ENCODE measurements at regions not wholly inside any gene's neighbourhood (a gene's known extent, or its start where the extent isn't known, plus 50 kb on each side); places are given as distances from the start of the nearest gene placed in this dataset.
A peak's percentile ranks its signal among the peaks of the same experiment; 100 is the strongest.

DNA sequence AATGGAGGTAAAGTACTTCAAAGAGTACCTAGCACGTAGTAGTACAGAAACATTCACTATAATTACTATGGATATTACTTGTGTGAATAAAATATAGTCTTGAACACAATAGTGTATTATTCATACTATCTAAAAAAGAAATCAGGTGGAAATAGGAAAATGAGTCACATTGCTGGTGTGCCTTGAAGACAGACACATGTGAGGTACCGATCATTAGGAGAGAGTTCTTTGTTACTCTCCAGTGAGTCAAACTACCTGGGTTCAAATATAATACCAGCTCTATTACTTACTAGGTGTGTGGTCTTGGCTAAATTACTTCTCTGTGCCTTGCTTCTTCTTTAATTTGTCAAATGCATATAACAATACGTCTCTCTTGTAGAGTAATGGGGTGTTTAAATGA is 50.8 kb upstream of the BEND6 start:
- in situ Hi-C loops (cut with HindIII; ENCODE audit: low pct_unique_long_range_greater_than_20kb, low sequenced_read_pairs), result no loop called here
- DNase-seq (ENCODE audit: low read depth in 1 of 2, low spot score in 1 of 2), result no peak
- no peak for TF ChIP-seq JUND (IDR thresholded peaks at IDR 0.05; ENCODE audit: low read depth)

- in situ Hi-C loops (cut with HindIII; ENCODE audit: low pct_unique_long_range_greater_than_20kb, low sequenced_read_pairs), result no loop called here
- TF ChIP-seq JUND (IDR thresholded peaks at IDR 0.05; ENCODE audit: low read depth), result no peak
Observed at GRCh38 chr6:56902641-56903464, 52.1 kb upstream of the BEND6 start.

GRCh38 chr6:56900784-56901183 is 54.1 kb upstream of the BEND6 start:
- in situ Hi-C loops (cut with HindIII; ENCODE audit: low pct_unique_long_range_greater_than_20kb, low sequenced_read_pairs), result no loop called here
- no peak for TF ChIP-seq JUND (IDR thresholded peaks at IDR 0.05; ENCODE audit: low read depth)
- no peak for DNase-seq (ENCODE audit: low read depth in 1 of 2, low spot score in 1 of 2)

More at GRCh38 chr6:56902641-56903464, 52.1 kb upstream of the BEND6 start:
- DNase-seq (ENCODE audit: low read depth in 1 of 2, low spot score in 1 of 2), result peak; percentile 18 to 39

GRCh38 chr6:56899753-56900152 is 55.2 kb upstream of the BEND6 start:
- DNase-seq (ENCODE audit: low read depth in 1 of 2, low spot score in 1 of 2), result no peak
- no peak for TF ChIP-seq JUND (IDR thresholded peaks at IDR 0.05; ENCODE audit: low read depth)
- in situ Hi-C loops (cut with HindIII; ENCODE audit: low pct_unique_long_range_greater_than_20kb, low sequenced_read_pairs), result no loop called here

GRCh38 chr6:56899311-56899710 is 55.6 kb upstream of the BEND6 start:
- no peak for DNase-seq (ENCODE audit: low read depth in 1 of 2, low spot score in 1 of 2)
- in situ Hi-C loops (cut with HindIII; ENCODE audit: low pct_unique_long_range_greater_than_20kb, low sequenced_read_pairs), result no loop called here
- TF ChIP-seq JUND (IDR thresholded peaks at IDR 0.05; ENCODE audit: low read depth), result no peak

DNA sequence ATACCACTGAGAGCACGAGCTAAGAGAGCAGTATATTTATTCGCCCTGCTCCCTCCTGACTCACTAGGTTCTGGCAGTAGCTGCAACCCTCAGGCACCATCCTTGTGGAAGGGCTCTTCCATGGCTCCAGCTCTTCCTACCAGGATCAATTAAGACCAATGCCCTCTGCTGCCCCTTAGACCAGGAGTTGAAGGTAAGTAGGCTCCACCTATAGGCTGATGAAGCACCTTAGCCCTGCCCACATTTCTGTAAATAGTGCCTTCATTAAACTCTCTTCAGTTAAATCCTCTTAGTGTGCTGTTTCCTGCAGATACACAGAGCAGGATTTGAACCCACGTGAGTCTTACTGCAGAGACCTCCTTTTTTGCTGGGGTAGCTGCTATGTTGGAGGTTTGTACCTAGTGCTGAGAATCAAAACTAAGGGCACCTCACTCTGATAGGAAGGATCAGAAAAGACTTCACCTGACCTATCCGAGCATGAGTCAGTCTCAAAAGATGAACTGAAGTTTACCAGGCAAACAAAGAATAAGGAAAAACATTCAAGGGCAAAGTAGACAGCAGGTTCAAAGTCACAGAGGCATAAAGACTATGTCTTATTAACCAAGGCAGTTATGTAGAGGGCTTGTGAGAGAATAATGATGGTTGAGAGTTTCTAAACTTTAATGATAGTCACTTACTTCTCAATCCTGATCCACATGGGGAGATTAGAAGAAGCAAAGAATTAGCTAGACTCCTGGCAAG is 56.9 kb upstream of the BEND6 start:
- DNase-seq (ENCODE audit: low read depth in 1 of 2, low spot score in 1 of 2), result no peak
- in situ Hi-C loops (cut with HindIII; ENCODE audit: low pct_unique_long_range_greater_than_20kb, low sequenced_read_pairs), result no loop called here

GRCh38 chr6:56891754-56892153 is 63.2 kb upstream of the BEND6 start:
- in situ Hi-C loops (cut with HindIII; ENCODE audit: low pct_unique_long_range_greater_than_20kb, low sequenced_read_pairs), result no loop called here

More for the DNA sequence above, 56.9 kb upstream of the BEND6 start:
- no peak for TF ChIP-seq JUND (IDR thresholded peaks at IDR 0.05; ENCODE audit: low read depth)

DNA sequence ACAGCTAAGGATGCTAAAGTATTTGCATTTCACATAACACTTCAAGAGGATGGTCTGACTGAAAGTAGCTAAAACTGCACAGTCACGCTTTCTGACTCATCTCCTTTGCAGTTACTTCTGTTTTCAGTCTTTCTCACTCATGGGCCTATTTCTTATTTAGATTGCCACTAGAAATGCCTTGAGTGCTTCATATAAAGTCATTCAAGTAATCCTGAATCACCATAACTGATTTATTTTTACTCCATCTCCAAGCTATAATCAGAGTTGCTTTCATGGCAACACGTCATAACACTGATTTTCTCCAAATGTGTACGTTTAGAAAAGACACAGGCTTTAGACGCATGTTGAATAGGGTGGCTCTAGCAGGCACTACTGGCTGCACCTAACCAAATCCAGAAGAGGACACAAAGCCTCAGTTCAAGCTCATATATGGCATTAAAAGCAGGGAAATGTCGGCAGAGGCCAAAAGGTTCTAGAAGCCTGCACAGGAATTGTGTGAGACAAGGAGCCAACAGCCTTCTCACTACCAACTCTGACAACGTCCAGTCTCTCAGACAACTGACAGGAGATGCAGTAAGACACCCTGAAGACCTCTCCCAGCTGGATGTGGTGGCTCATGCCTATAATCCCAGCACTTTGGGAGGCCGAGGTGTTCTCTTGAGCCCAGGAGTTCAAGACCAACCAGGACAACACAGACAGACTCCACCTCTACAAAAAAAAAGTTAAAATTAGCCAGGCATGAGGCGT is 64.1 kb upstream of the BEND6 start:
- no peak for TF ChIP-seq JUND (IDR thresholded peaks at IDR 0.05; ENCODE audit: low read depth)
- in situ Hi-C loops (cut with HindIII; ENCODE audit: low pct_unique_long_range_greater_than_20kb, low sequenced_read_pairs), result no loop called here
- DNase-seq (ENCODE audit: low read depth in 1 of 2, low spot score in 1 of 2), result no peak

More at GRCh38 chr6:56891754-56892153, 63.2 kb upstream of the BEND6 start:
- no peak for TF ChIP-seq JUND (IDR thresholded peaks at IDR 0.05; ENCODE audit: low read depth)
- peak in 1 of 2 experiments; percentile 15 for DNase-seq (ENCODE audit: low read depth in 1 of 2, low spot score in 1 of 2)

GRCh38 chr6:56890066-56890465 is 64.8 kb upstream of the BEND6 start:
- TF ChIP-seq JUND (IDR thresholded peaks at IDR 0.05; ENCODE audit: low read depth), result no peak
- DNase-seq (ENCODE audit: low read depth in 1 of 2, low spot score in 1 of 2), result no peak
- in situ Hi-C loops (cut with HindIII; ENCODE audit: low pct_unique_long_range_greater_than_20kb, low sequenced_read_pairs), result no loop called here

- in situ Hi-C loops (cut with HindIII; ENCODE audit: low pct_unique_long_range_greater_than_20kb, low sequenced_read_pairs), result no loop called here
Observed at GRCh38 chr6:56889492-56889891, 65.4 kb upstream of the BEND6 start.

GRCh38 chr6:56888687-56889086 is 66.2 kb upstream of the BEND6 start:
- in situ Hi-C loops (cut with HindIII; ENCODE audit: low pct_unique_long_range_greater_than_20kb, low sequenced_read_pairs), result no loop called here
- TF ChIP-seq JUND (IDR thresholded peaks at IDR 0.05; ENCODE audit: low read depth), result no peak
- no peak for DNase-seq (ENCODE audit: low read depth in 1 of 2, low spot score in 1 of 2)

More at GRCh38 chr6:56889492-56889891, 65.4 kb upstream of the BEND6 start:
- no peak for DNase-seq (ENCODE audit: low read depth in 1 of 2, low spot score in 1 of 2)
- TF ChIP-seq JUND (IDR thresholded peaks at IDR 0.05; ENCODE audit: low read depth), result no peak

- DNase-seq (ENCODE audit: low read depth in 1 of 2, low spot score in 1 of 2), result no peak
- in situ Hi-C loops (cut with HindIII; ENCODE audit: low pct_unique_long_range_greater_than_20kb, low sequenced_read_pairs), result no loop called here
- TF ChIP-seq JUND (IDR thresholded peaks at IDR 0.05; ENCODE audit: low read depth), result no peak
Observed at GRCh38 chr6:56887086-56887485, 67.8 kb upstream of the BEND6 start.

Measured in T47D (cell line).